Non-pigmented ciliary epithelial cell (primary cell): ENCODE measurements at regions not wholly inside any gene's neighbourhood (a gene's known extent, or its start where the extent isn't known, plus 50 kb on each side); places are given as distances from the start of the nearest gene placed in this dataset.

Experiments
- DNase-seq: peaks from one replicate; pipeline ENCODE4 v3.0.0-alpha.2; 2010; ENCODE audit warnings: low read depth

GRCh38 chr18:73918816-73919215, 228.8 kb downstream of the FBXO15 start:
- no peak for DNase-seq

GRCh38 chr18:73917046-73917445, 230.6 kb downstream of the FBXO15 start:
- no peak for DNase-seq

GRCh38 chr18:73913505-73913904, 234.1 kb downstream of the FBXO15 start:
- no peak for DNase-seq

GRCh38 chr18:73908323-73908722, 239.3 kb downstream of the FBXO15 start:
- DNase-seq, result no peak

GRCh38 chr18:73901566-73901965, 246.1 kb downstream of the FBXO15 start:
- DNase-seq, result no peak

- DNase-seq, result no peak
Measured at GRCh38 chr18:73901151-73901550, 246.5 kb downstream of the FBXO15 start.

- DNase-seq, result no peak
Measured at GRCh38 chr18:73900106-73900835, 247.4 kb downstream of the FBXO15 start.

- no peak for DNase-seq
Measured at GRCh38 chr18:73897517-73897916, 250.1 kb downstream of the FBXO15 start.

- no peak for DNase-seq
Measured at GRCh38 chr18:73896685-73897084, 250.9 kb downstream of the FBXO15 start.

- DNase-seq, result no peak
Measured at GRCh38 chr18:73895701-73896100, 251.9 kb downstream of the FBXO15 start.

- DNase-seq, result no peak
Measured at GRCh38 chr18:73893880-73894279, 253.8 kb downstream of the FBXO15 start.

- DNase-seq, result no peak
Measured at GRCh38 chr18:73891572-73892421, 255.8 kb downstream of the FBXO15 start.

GRCh38 chr18:73888565-73888964, 259.1 kb downstream of the FBXO15 start:
- no peak for DNase-seq

- no peak for DNase-seq
Measured at GRCh38 chr18:73887801-73888200, 259.8 kb downstream of the FBXO15 start.

GRCh38 chr18:73884868-73885267, 262.8 kb downstream of the FBXO15 start:
- DNase-seq, result no peak

- DNase-seq, result peak; percentile 10
Measured at GRCh38 chr18:73881396-73881917, 266.2 kb downstream of the FBXO15 start.

GRCh38 chr18:73880387-73880786, 267.2 kb downstream of the FBXO15 start:
- DNase-seq, result no peak

- peak; percentile 55 for DNase-seq
Measured at GRCh38 chr18:73879766-73880165, 267.9 kb downstream of the FBXO15 start.

- no peak for DNase-seq
Measured at GRCh38 chr18:73879328-73879727, 268.3 kb downstream of the FBXO15 start.

- DNase-seq, result no peak
Measured at GRCh38 chr18:73869182-73869581, 278.5 kb downstream of the FBXO15 start.

- DNase-seq, result no peak
Measured at GRCh38 chr18:73861771-73862170, 285.9 kb downstream of the FBXO15 start.

GRCh38 chr18:73859837-73860397, 287.7 kb downstream of the FBXO15 start:
- DNase-seq, result no peak
